ENCODE measurements at regions not wholly inside any gene's neighbourhood (a gene's known extent, or its start where the extent isn't known, plus 50 kb on each side); places are given as distances from the start of the nearest gene placed in this dataset.

DNA sequence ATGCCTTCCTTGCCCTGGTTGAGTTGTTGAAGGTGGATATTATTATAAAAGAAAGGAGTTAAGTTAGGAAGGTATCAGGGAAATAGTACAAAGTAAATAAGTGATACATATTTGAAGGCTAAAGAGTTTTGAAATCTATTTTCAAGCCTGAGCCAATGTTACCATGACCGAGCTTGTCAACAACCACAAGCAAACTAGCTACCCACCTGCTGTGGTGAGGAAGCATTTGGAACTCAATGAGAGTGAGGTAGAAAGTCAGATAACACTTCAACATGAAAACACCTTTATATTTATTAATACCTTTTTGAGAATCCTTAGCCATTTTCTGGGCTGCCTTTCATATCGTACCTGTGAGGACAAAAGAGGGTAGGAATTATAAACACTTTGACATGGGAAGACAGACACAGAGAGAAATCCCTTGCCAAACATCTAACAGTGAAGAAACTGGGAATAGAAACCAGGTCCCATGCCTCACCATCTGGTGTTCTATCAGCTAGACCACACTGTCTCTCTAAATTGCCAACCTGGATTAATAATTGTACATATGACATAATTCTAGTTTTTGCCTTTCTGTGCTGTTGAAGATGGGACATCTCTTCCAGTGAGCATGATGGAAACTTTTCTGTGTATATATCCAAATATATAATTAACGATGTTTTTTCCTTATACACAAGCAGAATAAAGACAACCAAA, 606.4 kb upstream of the NR3C2 start:
- TF ChIP-seq, protein P1, sequence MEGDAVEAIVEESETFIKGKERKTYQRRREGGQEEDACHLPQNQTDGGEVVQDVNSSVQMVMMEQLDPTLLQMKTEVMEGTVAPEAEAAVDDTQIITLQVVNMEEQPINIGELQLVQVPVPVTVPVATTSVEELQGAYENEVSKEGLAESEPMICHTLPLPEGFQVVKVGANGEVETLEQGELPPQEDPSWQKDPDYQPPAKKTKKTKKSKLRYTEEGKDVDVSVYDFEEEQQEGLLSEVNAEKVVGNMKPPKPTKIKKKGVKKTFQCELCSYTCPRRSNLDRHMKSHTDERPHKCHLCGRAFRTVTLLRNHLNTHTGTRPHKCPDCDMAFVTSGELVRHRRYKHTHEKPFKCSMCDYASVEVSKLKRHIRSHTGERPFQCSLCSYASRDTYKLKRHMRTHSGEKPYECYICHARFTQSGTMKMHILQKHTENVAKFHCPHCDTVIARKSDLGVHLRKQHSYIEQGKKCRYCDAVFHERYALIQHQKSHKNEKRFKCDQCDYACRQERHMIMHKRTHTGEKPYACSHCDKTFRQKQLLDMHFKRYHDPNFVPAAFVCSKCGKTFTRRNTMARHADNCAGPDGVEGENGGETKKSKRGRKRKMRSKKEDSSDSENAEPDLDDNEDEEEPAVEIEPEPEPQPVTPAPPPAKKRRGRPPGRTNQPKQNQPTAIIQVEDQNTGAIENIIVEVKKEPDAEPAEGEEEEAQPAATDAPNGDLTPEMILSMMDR (IDR thresholded peaks at IDR 0.05), result no peak
- no peak for TF ChIP-seq POLR2AphosphoS5 (IDR thresholded peaks at IDR 0.05)
- TF ChIP-seq EP300 (IDR thresholded peaks at IDR 0.05), result no peak
- TF ChIP-seq POLR2A (IDR thresholded peaks at IDR 0.05), result no peak
